ENCODE measurements at regions not wholly inside any gene's neighbourhood (a gene's known extent, or its start where the extent isn't known, plus 50 kb on each side); places are given as distances from the start of the nearest gene placed in this dataset.

DNA sequence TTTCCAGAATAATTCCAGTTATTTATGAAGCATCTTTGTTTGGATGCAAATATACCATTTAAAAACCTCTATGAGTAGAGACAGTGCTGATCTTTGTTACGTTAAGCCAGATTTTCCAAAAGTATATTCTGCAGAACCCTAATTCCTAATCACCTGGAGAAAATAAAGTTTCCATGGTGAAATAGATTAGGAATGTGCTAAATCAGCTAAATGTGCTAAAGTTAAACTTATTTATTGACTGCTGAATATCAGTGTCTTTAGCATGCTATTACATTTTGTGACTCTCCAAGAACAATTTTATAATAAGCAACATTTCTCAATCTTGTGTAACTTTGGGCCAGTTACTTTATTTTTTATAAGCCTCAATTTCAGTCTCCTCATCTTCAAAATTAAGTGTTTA lies 196.3 kb upstream of the NFIA start:
- H3K27ac Mint-ChIP-seq: peak overlapping the region; percentile 35
- no peak overlapping the region for H3K4me3 Mint-ChIP-seq
- H3K36me3 Mint-ChIP-seq: no peaks in the 10 kb centered on the region
- DNase-seq (ENCODE audit: extremely low spot score, unreplicated experiment): no peak
- peaks cover 18% of the 10 kb centered on the region for H3K27me3 Mint-ChIP-seq
- peaks cover 24% of the 10 kb centered on the region for H3K4me1 Mint-ChIP-seq (ENCODE audit: unreplicated experiment)
- no peaks in the 10 kb centered on the region for H3K9me3 Mint-ChIP-seq
- TF ChIP-seq, protein P1, sequence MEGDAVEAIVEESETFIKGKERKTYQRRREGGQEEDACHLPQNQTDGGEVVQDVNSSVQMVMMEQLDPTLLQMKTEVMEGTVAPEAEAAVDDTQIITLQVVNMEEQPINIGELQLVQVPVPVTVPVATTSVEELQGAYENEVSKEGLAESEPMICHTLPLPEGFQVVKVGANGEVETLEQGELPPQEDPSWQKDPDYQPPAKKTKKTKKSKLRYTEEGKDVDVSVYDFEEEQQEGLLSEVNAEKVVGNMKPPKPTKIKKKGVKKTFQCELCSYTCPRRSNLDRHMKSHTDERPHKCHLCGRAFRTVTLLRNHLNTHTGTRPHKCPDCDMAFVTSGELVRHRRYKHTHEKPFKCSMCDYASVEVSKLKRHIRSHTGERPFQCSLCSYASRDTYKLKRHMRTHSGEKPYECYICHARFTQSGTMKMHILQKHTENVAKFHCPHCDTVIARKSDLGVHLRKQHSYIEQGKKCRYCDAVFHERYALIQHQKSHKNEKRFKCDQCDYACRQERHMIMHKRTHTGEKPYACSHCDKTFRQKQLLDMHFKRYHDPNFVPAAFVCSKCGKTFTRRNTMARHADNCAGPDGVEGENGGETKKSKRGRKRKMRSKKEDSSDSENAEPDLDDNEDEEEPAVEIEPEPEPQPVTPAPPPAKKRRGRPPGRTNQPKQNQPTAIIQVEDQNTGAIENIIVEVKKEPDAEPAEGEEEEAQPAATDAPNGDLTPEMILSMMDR (conservative IDR thresholded peaks at IDR 0.05): no peak

DNA sequence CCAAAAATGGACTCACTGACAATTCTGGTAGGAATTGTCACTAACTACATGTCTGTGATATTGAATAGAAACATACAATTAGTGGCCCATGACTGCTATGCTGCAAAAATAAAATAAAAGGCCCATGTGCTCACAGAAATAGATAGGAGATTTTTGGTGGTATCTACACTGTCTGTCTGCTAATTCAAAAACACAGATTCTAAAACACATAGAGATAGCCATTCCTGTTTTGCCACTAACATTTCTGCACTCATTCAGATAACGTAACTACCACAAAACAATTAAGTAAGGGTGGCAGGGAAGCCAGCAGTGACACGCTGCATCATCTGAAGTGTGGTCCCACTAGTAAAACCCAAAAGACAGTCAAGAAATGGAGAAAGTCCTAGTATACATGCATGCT lies 202.2 kb upstream of the NFIA start:
- TF ChIP-seq, protein P1 (conservative IDR thresholded peaks at IDR 0.05): no peak
- Mint-ChIP-seq H3K9me3 (no peaks in the 10 kb centered on the region), H3K27me3 (peaks cover 4% of the 10 kb centered on the region), H3K36me3 (no peaks in the 10 kb centered on the region), H3K4me3 (no peak overlapping the region), H3K27ac (no peak overlapping the region), H3K4me1 (ENCODE audit: unreplicated experiment) (peaks cover under 1% of the 10 kb centered on the region)
- DNase-seq (ENCODE audit: extremely low spot score, unreplicated experiment): no peak

DNA sequence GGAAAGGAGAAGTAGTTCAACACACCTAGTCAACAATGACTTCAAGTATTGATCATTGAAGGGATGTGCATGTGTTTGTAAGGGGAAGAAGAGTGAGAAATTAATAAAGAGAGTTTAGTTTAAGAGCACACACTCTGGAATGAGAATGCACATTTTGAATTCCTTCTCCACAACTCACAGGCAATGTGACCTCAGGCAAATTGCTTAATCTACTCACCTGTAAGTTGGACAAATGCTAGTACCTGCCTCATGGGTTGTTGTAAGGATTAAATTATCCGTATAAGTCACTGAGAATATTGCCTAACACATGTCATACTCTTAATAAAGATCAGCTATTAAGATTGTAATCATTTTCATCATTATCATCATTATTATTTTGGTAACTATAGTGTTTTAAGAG lies 204.0 kb upstream of the NFIA start:
- DNase-seq (ENCODE audit: extremely low spot score, unreplicated experiment): no peak
- H3K27me3 Mint-ChIP-seq: no peaks in the 10 kb centered on the region
- no peak overlapping the region for H3K4me3 Mint-ChIP-seq
- H3K9me3 Mint-ChIP-seq: peaks cover 6% of the 10 kb centered on the region
- no peak overlapping the region for H3K27ac Mint-ChIP-seq
- TF ChIP-seq, protein P1 (conservative IDR thresholded peaks at IDR 0.05): no peak
- no peaks in the 10 kb centered on the region for H3K4me1 Mint-ChIP-seq (ENCODE audit: unreplicated experiment)
- H3K36me3 Mint-ChIP-seq: no peaks in the 10 kb centered on the region

DNA sequence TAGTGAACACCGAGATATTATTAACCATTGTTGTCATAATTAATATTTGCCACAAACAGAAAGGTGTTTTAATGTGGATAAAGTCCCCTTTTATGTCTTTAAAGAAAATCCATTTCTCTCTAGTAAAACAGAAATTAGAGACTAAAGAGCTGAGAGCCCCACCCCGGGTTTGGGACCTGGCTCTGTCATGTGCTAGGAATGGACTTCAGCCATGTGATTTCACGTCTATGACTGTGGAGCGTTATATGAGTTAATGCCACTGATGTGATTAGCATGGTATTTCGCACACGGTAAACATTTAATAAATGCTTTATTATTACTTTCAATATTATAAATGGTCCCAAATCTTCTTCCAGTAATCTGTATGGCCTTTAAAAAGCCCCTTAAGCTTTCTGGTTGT lies 205.0 kb upstream of the NFIA start:
- DNase-seq (ENCODE audit: extremely low spot score, unreplicated experiment): no peak
- Mint-ChIP-seq H3K27me3 (no peaks in the 10 kb centered on the region), H3K36me3 (no peaks in the 10 kb centered on the region), H3K4me3 (no peak overlapping the region), H3K4me1 (ENCODE audit: unreplicated experiment) (peaks cover 7% of the 10 kb centered on the region), H3K27ac (no peak overlapping the region), H3K9me3 (peaks cover 6% of the 10 kb centered on the region)
- TF ChIP-seq, protein P1 (conservative IDR thresholded peaks at IDR 0.05): no peak

DNA sequence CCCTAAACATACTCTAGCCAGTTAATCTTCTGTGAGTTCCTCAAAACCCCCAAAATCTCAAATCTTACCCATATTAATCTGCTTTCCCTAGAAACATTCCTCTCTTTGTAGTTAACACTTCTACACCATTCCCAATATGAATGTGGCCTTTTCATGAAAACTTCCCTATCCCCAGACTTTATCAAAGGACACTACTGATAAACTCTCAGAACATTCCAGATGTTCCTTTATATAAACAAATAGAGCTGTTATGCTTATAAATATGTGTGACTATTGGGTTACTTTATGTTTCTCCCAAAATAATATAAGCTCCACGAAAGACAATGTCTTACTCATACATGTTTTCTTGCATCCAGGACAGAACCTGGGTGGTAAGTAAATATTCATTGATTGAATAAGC lies 205.4 kb upstream of the NFIA start:
- Mint-ChIP-seq H3K4me1 (ENCODE audit: unreplicated experiment) (peaks cover 7% of the 10 kb centered on the region), H3K36me3 (no peaks in the 10 kb centered on the region), H3K27ac (no peak overlapping the region), H3K4me3 (no peak overlapping the region), H3K27me3 (no peaks in the 10 kb centered on the region), H3K9me3 (peaks cover 6% of the 10 kb centered on the region)
- no peak for DNase-seq (ENCODE audit: extremely low spot score, unreplicated experiment)
- TF ChIP-seq, protein P1 (conservative IDR thresholded peaks at IDR 0.05): no peak

DNA sequence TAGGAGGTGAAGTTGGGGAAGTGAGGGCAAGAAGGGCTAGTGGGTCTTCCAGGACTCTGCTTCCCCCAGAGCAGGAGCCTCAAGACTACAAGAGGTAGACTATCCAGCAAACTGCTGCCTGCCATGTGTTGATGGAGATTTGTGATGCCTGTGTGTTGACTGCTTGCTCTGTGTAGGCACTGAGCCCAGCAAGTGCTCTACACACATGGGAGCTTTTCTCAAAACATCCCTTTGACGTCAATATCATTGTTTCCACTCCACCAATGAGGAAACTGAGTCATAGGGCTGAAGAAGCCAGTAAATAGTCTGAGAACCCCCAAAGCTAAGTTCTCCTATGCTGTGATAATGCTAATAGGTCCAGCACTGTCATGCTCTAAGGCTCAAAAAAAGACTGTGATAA lies 207.2 kb upstream of the NFIA start:
- Mint-ChIP-seq H3K9me3 (peaks cover 6% of the 10 kb centered on the region), H3K27me3 (peaks cover 4% of the 10 kb centered on the region), H3K4me3 (no peak overlapping the region), H3K36me3 (no peaks in the 10 kb centered on the region), H3K27ac (no peak overlapping the region), H3K4me1 (ENCODE audit: unreplicated experiment) (peaks cover 20% of the 10 kb centered on the region)
- TF ChIP-seq, protein P1 (conservative IDR thresholded peaks at IDR 0.05): no peak
- no peak for DNase-seq (ENCODE audit: extremely low spot score, unreplicated experiment)
